HAP-1 (cell line): ENCODE measurements at regions not wholly inside any gene's neighbourhood (a gene's known extent, or its start where the extent isn't known, plus 50 kb on each side); places are given as distances from the start of the nearest gene placed in this dataset.
"Not testable (repeated sequence)": the region's sequence is repeated elsewhere in the genome, so short reads cannot be mapped to it uniquely, and the experiment has no call there.

Source experiments
- DNase-seq, 2 experiments: peaks; one replicate each; pipeline ENCODE4 v3.0.0-alpha.2; 2016 to 2020; ENCODE audit warnings: low spot score in 2 of 2
- H3K27me3 ChIP-seq: fragments of 250-450 bp; sonication (Bioruptor Pico); 2 replicates; pipeline ENCODE4 v1.5.1; 2020; ENCODE audit warnings: low read depth, mild to moderate bottlenecking, moderate library complexity
- H3K36me3 ChIP-seq: fragments of 250-450 bp; sonication (Bioruptor Pico); replicated peaks from 2 replicates; pipeline ENCODE4 v1.5.1; 2020; ENCODE audit warnings: mild to moderate bottlenecking
- H3K4me1 ChIP-seq: fragments of 250-450 bp; sonication (Bioruptor Pico); 2 replicates; pipeline ENCODE4 v1.5.1; 2020; ENCODE audit warnings: mild to moderate bottlenecking
- H3K4me3 ChIP-seq: fragments of 250-450 bp; sonication (Bioruptor Pico); 2 replicates; pipeline ENCODE4 v1.5.1; 2020; ENCODE audit warnings: mild to moderate bottlenecking, moderate library complexity
- H3K9me3 ChIP-seq: fragments of 250-450 bp; sonication (Bioruptor Pico); 2 replicates; pipeline ENCODE4 v1.5.1; 2020; ENCODE audit warnings: mild to moderate bottlenecking, moderate library complexity
- in situ Hi-C: fragments of 300-500 bp; cut with MboI; formaldehyde crosslinking; loops from 3 replicates; pipeline ENCODE4 v1.14.3; 2020; ENCODE audit warnings: low sequenced_read_pairs, inconsistent platforms, mixed read lengths

DNA sequence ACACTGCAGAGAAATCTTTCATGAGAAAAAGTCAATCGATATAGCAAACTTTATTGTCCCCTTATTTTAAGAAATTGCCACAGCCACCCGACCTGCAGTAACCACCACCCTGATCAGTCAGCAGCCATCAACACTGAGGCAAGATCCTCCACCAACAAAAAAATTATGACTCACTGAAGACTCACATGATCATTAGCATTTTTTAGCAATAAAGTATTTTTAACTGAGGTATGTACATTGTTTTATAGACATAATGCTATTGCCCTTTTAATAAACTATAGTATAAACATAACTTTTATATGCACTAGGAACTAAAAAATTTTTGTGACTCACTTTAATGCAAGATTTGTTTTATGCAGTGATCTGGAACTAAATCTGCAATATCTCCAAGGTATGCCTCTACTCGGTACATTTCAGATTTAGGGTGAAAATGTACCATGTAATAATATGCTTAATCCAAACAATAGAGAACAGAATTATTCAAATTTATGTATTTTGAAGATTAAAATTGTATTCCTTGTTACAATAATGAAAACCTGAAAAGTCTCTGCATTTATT is 79.2 kb upstream of the CEP126 start:
- in situ Hi-C loops = no loop called here
- Histone ChIP-seq H3K4me3 (no peak overlapping the region), H3K36me3 (no peaks in the 10 kb centered on the region), H3K4me1 (no peaks in the 10 kb centered on the region), H3K9me3 (no peaks in the 10 kb centered on the region), H3K27me3 (no peaks in the 10 kb centered on the region)
- DNase-seq = no peak

DNA sequence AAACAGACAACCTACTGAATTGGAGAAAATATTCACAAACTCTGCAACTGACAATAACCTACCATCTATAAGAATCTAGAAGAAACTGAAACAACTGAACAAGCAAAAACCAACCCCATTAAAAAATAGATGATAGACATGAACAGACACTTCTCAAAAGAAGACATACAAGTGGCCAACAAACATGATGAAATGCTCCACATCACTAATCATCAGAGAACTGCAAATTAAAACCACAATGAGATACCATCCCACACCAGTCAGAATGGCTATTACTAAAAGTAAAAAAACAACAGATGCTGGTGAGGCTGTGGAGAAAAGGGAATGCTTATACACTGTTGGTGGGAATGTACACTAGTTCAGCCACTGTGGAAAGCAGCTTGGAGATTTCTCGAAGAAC is 84.3 kb upstream of the CEP126 start:
- in situ Hi-C loops, H3K4me3 ChIP-seq, DNase-seq, H3K27me3 ChIP-seq, H3K36me3 ChIP-seq, H3K9me3 ChIP-seq, H3K4me1 ChIP-seq: not testable (repeated sequence)

DNA sequence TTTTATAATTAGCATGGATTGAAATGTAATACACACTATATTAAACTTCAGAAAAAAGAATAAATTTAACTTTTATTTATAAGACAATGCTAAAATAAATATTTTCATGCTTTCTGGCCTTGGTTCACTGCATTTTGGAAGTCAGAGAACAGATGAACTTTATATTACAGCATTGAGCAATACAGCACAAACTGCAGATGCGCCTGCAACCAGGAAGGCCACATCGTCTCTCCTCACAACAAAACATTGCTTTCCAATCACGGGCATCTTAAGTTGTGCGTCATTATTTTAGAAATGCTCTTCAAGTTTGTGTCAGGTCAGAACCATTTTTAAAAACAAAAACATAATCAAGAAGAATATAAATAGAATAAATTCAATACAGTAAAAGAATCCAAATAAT is 89.3 kb upstream of the CEP126 start:
- no peaks in the 10 kb centered on the region for H3K27me3 ChIP-seq
- in situ Hi-C loops = no loop called here
- no peaks in the 10 kb centered on the region for H3K4me1 ChIP-seq
- H3K9me3 ChIP-seq = no peaks in the 10 kb centered on the region; the same call in 1 of the 2 replicates
- no peaks in the 10 kb centered on the region for H3K36me3 ChIP-seq
- DNase-seq = no peak
- H3K4me3 ChIP-seq = no peak overlapping the region

DNA sequence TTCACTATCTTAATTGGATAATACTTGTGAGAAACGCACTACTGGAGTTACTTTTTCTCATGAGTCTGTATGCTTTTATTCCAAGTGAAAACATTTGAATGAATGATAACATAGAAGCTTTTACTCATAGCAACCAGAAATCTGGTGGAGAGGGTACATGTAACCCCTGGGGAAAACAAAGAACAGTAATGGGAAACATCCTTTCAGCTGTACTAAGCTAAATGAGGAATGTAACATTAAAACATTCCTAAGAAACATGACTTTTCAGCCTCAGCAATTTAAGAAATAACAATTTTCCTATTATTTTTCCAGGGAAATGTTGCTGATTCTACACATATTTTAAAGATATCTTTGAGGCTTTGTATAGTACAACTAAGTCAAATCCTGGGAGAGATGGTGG is 97.2 kb upstream of the CEP126 start:
- in situ Hi-C loops = no loop called here
- H3K9me3 ChIP-seq = no peaks in the 10 kb centered on the region

DNA sequence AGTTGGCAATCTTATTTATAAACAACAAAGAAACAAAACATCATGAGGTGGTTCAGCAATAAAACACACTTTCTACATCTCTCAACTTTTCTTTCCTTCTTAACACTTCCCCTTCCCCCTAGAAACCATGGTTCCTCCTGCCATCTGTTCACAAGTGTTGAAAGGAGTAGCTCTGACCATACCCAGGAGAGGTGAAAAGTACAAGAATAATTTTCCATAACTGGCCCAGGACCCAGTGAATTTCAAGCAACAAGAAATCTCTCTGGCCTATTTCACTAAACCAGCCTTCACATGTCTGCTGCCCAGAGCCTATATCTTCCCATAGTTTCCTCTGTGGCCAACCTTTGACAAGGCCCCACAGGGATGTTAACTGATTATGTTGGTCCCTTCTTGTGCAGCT is 98.2 kb upstream of the CEP126 start:
- Histone ChIP-seq H3K27me3 (no peaks in the 10 kb centered on the region), H3K9me3 (no peaks in the 10 kb centered on the region), H3K4me1 (no peaks in the 10 kb centered on the region), H3K4me3 (no peak overlapping the region), H3K36me3 (no peaks in the 10 kb centered on the region)
- no peak for DNase-seq
- in situ Hi-C loops = no loop called here

More for the DNA sequence above, 97.2 kb upstream of the CEP126 start:
- no peak for DNase-seq
- H3K4me3 ChIP-seq = no peak overlapping the region
- H3K27me3 ChIP-seq = no peaks in the 10 kb centered on the region
- no peaks in the 10 kb centered on the region for H3K36me3 ChIP-seq
- H3K4me1 ChIP-seq = no peaks in the 10 kb centered on the region

DNA sequence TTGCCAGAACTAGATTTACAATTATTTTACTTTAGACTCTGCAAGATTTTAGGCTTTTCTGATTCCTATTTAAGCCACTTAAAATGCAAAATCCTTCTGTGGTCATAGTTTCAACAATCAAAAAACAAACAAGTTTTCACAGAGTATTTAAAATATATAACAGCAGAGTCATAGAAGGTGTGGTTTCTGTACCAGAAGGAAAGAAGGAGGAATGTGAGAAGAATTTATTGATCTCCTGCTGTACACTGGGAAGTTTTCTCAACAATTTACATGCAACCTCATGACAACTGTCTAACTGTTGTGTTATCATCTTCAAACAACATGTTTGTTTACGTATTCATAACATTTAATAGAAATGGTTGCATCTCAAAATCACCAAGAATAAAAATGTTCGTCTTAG is 102.3 kb upstream of the CEP126 start:
- no peak for DNase-seq
- Histone ChIP-seq H3K4me3 (no peak overlapping the region), H3K9me3 (no peaks in the 10 kb centered on the region), H3K4me1 (no peaks in the 10 kb centered on the region), H3K36me3 (no peaks in the 10 kb centered on the region), H3K27me3 (no peaks in the 10 kb centered on the region)
- in situ Hi-C loops = no loop called here

DNA sequence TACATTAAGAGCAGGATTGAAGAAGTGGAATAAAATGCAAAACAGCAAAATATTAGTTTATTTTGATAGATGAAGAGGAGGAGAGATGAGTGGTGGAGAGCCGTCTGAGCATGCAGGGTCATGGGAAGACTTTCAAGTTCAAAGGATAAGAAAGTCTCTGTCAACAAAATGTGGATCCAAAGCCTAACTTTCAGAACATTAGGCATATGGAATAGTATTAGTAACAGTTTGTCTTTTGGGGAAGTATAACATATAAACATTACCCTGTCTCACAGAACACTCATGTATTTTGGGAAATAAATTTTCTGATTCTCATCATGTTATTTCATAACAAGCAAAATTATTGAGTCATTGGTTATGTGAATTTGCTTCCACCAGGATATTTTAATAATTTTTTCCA is 104.3 kb upstream of the CEP126 start:
- Histone ChIP-seq H3K36me3 (no peaks in the 10 kb centered on the region), H3K27me3 (no peaks in the 10 kb centered on the region), H3K4me1 (no peaks in the 10 kb centered on the region), H3K9me3 (no peaks in the 10 kb centered on the region), H3K4me3 (no peak overlapping the region)
- DNase-seq = no peak
- in situ Hi-C loops = no loop called here

DNA sequence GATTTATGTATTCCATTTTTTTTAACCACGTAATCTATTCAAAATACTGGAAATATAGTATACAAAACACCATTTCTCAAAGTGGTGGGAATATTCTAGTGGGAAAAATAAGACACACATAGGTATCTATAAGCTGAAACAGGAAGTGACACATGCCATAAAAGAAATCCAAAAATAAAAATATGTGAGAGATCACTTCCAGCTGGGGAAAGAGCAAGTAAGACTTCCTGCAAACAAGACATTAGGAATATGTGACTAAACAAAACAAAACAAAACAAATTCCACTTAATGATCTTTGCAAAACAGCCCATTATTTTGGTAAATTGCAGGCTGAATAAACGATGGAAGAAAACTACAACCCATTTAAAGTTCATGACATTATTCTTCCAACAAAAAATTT is 107.3 kb upstream of the CEP126 start:
- no peak for DNase-seq
- no peaks in the 10 kb centered on the region; the same call in 1 of the 2 replicates for H3K4me1 ChIP-seq
- H3K4me3 ChIP-seq = no peak overlapping the region
- no peaks in the 10 kb centered on the region for H3K36me3 ChIP-seq
- no peaks in the 10 kb centered on the region for H3K9me3 ChIP-seq
- in situ Hi-C loops = no loop called here
- H3K27me3 ChIP-seq = no peaks in the 10 kb centered on the region

DNA sequence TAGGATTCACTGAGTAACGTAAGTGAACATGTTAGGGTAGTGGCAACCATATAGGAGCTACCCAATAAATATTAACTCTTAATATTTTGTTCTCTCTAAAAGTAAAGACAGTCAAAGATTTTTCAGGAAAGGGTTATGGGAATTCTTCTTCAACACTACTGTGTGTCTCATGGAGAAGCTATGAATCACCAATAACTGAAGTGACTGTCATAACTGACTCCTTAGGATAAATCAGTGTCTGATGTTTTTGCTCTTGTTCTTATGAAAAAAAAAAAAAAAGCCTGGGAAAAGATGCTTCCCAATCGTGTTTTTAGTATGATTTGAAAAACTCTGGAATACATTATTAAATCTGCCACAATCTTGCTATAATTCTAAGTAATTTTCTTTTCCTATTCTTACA is 111.2 kb upstream of the CEP126 start:
- in situ Hi-C loops = no loop called here
- no peaks in the 10 kb centered on the region; the same call in 1 of the 2 replicates for H3K4me1 ChIP-seq
- H3K4me3 ChIP-seq = no peak overlapping the region
- no peak for DNase-seq
- no peaks in the 10 kb centered on the region for H3K27me3 ChIP-seq
- H3K9me3 ChIP-seq = no peaks in the 10 kb centered on the region
- no peaks in the 10 kb centered on the region for H3K36me3 ChIP-seq

DNA sequence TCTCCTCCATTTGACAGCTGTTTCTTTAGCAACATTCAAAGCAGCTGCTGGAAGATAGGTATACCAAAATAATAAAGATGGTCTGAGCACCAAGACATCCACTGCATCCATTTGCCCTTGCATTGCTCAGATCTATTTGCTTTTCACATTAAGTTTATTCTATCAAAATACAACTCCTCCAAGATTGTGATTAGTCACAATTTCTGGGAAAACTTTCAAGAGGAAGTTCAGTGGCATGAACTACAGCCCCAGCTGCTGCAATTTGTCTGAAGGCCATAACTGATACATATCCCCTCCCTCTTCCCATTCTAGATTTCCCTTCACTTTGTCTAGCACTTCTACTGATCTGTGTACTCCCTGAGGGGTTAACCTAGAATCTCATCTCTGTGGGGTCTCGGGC is 117.5 kb upstream of the CEP126 start:
- Histone ChIP-seq H3K4me3 (no peak overlapping the region), H3K4me1 (no peaks in the 10 kb centered on the region), H3K9me3 (no peaks in the 10 kb centered on the region), H3K27me3 (no peaks in the 10 kb centered on the region), H3K36me3 (no peaks in the 10 kb centered on the region)
- DNase-seq = no peak
- in situ Hi-C loops = no loop called here

DNA sequence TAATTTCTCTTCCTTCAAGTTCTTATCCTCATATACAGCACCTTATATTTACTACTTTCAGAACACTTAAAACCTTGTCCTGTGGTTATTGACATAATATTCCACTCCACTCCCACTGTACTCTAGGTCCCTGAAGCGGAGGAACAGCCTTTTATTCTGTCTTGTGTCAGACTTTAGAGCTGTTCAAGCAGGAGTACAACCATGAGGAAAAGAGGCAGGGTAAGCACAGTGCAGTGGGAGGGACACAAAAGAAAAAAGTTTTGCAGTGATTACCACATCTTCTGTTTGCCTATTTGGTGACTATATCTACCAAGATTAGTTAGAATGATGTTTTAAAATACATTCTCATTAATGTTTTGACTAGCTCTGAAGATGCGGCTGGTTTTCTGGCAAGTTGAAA is 122.0 kb upstream of the CEP126 start:
- DNase-seq = no peak
- H3K36me3 ChIP-seq = no peaks in the 10 kb centered on the region
- in situ Hi-C loops = no loop called here
- H3K27me3 ChIP-seq = no peaks in the 10 kb centered on the region
- H3K9me3 ChIP-seq = no peaks in the 10 kb centered on the region
- no peaks in the 10 kb centered on the region for H3K4me1 ChIP-seq
- H3K4me3 ChIP-seq = no peak overlapping the region

DNA sequence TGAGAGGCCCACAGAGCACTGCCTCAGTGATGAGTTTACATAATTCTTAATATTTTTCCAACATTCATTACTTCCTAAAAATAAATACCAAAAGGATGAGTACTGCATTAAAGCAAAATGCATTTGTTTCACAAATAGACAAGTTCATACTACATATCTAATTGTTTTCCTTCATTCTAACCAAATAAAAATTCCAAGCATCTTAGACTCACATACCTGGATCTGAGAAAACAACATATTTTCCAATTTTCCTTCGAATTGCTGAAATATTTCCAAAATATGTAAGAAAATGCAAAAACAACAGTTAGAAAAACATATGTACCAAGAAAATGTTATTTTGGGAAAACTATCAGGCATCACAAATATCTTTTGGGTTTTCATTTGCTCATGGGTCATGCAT is 127.9 kb upstream of the CEP126 start:
- Histone ChIP-seq H3K9me3 (no peaks in the 10 kb centered on the region), H3K4me3 (no peak overlapping the region), H3K27me3 (no peaks in the 10 kb centered on the region), H3K4me1 (no peaks in the 10 kb centered on the region), H3K36me3 (no peaks in the 10 kb centered on the region)
- DNase-seq = no peak
- in situ Hi-C loops = no loop called here

DNA sequence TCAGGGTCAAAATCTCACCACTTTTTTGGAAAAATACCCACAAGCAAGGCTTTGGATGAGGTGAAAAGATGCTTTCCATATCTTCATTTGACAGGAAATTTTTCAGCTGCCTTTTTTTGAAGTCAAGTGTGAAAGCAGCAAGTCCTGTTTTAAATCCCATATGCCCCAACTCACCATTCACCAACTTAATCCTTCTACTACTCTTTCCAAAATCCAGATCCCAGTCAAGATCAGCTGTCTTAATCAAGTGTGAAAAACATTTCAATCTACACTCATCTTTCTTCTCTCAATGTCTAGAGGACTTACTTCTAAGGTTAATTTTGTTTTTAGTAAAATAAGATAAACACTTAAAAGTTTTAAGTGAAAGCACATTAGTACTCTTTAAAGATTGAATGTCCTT is 128.4 kb upstream of the CEP126 start:
- H3K36me3 ChIP-seq = no peaks in the 10 kb centered on the region
- H3K9me3 ChIP-seq = no peaks in the 10 kb centered on the region
- no peaks in the 10 kb centered on the region for H3K27me3 ChIP-seq
- no peak for DNase-seq
- H3K4me3 ChIP-seq = no peak overlapping the region
- H3K4me1 ChIP-seq = no peaks in the 10 kb centered on the region
- in situ Hi-C loops = no loop called here

DNA sequence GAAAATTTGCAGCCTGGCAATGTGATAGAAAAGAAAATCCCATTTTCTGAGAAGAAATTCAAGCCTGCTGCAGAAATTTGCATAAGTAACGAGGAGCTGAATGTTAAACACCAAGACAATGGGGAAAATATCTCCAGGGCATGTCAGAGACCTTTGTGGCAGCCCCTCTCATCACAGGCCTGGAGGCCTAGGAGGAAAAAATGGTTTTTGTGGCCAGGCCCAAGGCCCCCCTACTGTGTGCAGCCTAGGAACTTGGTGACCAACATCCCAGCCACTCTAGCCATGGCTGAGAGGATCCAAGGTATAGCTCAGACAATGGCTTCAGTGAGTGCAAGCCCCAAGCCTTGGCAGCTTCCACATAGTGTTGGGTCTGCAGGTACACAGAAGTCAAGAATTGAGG is 135.6 kb upstream of the CEP126 start:
- H3K27me3 ChIP-seq, H3K4me3 ChIP-seq, H3K9me3 ChIP-seq, H3K4me1 ChIP-seq, in situ Hi-C loops, DNase-seq, H3K36me3 ChIP-seq: not testable (repeated sequence)

DNA sequence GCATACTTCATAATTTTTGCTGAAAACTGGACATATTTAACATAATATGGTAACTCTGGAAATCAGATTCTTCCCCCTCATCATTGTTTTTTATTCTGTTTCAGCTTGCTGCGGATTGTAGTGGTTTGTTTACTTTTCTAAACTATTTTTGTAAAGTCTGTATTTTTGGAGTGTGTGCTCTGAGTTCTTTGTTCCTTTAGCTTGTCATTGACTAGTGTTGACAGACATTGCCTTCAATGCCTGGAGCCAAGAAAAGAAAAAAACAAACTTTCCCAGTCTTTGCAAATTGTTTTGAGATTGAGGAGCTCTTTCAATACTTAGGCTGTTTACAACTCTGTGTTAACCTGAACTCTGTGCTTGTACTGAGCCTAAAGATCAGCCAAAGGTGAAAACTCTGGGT is 137.3 kb upstream of the CEP126 start:
- no peak for DNase-seq
- Histone ChIP-seq H3K27me3 (no peaks in the 10 kb centered on the region), H3K4me3 (no peak overlapping the region), H3K9me3 (peaks cover 7% of the 10 kb centered on the region; the same call in 1 of the 2 replicates), H3K4me1 (no peaks in the 10 kb centered on the region), H3K36me3 (no peaks in the 10 kb centered on the region)
- in situ Hi-C loops = no loop called here
